ENCODE measurements at regions not wholly inside any gene's neighbourhood (a gene's known extent, or its start where the extent isn't known, plus 50 kb on each side); places are given as distances from the start of the nearest gene placed in this dataset.

- TF ChIP-seq, protein P1, sequence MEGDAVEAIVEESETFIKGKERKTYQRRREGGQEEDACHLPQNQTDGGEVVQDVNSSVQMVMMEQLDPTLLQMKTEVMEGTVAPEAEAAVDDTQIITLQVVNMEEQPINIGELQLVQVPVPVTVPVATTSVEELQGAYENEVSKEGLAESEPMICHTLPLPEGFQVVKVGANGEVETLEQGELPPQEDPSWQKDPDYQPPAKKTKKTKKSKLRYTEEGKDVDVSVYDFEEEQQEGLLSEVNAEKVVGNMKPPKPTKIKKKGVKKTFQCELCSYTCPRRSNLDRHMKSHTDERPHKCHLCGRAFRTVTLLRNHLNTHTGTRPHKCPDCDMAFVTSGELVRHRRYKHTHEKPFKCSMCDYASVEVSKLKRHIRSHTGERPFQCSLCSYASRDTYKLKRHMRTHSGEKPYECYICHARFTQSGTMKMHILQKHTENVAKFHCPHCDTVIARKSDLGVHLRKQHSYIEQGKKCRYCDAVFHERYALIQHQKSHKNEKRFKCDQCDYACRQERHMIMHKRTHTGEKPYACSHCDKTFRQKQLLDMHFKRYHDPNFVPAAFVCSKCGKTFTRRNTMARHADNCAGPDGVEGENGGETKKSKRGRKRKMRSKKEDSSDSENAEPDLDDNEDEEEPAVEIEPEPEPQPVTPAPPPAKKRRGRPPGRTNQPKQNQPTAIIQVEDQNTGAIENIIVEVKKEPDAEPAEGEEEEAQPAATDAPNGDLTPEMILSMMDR (IDR thresholded peaks at IDR 0.05; ENCODE audit: low read length), result no peak
- TF ChIP-seq EZH2 (optimal IDR thresholded peaks at IDR 0.05; ENCODE audit: low read depth, low read length) (no peak), EZH2phosphoT487 (IDR thresholded peaks at IDR 0.05; ENCODE audit: low read length) (no peak)
These were observed 118.7 kb upstream of the GDF10 start for GRCh38 chr10:47181052-47181849.
